SK-N-SH (cell line): ENCODE measurements at regions not wholly inside any gene's neighbourhood (a gene's known extent, or its start where the extent isn't known, plus 50 kb on each side); places are given as distances from the start of the nearest gene placed in this dataset.

Experiments
- CTCF ChIA-PET: fragments of 300-600, 350-600 bp; formaldehyde crosslinking; extraction: SDS; loops from one replicate; lab custom pipeline; 2021; lab: Yijun Ruan, JAX
- POLR2A ChIA-PET: fragments of 350-600 bp; sonication (Branson Sonifier 250); formaldehyde crosslinking; extraction: SDS; loops from one replicate; lab custom pipeline; 2020; ENCODE audit warnings: antibody characterized with exemption, inconsistent platforms; lab: Yijun Ruan, JAX
- DNase-seq: peaks from one replicate; pipeline ENCODE4 v3.0.0; 2012
- H2AFZ ChIP-seq: fragments of 200-600 bp; sonication (generic); 2 replicates; pipeline ENCODE4 v1.8.1; 2016; ENCODE audit warnings: antibody characterized with exemption, mild to moderate bottlenecking, low read depth
- H3F3A ChIP-seq: fragments of 200-600 bp; sonication (generic); replicated peaks from 2 replicates; pipeline ENCODE3; 2016; ENCODE audit warnings: antibody characterized with exemption, mild to moderate bottlenecking; ENCODE audit not compliant: insufficient read depth
- H3K27ac ChIP-seq, 2 experiments: fragments of 200-500 bp in 1 of 2; fragments of 200-600 bp in 1 of 2; sonication (Bioruptor generic) in 1 of 2; sonication (generic), shearing (Covaris generic) in 1 of 2; 2 replicates each; pipeline versions ENCODE4 v1.5.1 to v1.6.1; 2014 to 2016; ENCODE audit warnings: low read depth in 2 of 2, inconsistent platforms in 1 of 2, low read length in 1 of 2, mild to moderate bottlenecking in 1 of 2, mixed read lengths in 1 of 2
- H3K27me3 ChIP-seq: fragments of 200-600 bp; sonication (generic), shearing (Covaris generic); 2 replicates; pipeline ENCODE4 v1.6.1; 2016; ENCODE audit warnings: mixed run types; ENCODE audit not compliant: insufficient read depth
- H3K36me3 ChIP-seq, 2 experiments: fragments of 200-500 bp in 1 of 2; fragments of 200-600 bp in 1 of 2; sonication (Bioruptor generic) in 1 of 2; sonication (generic) in 1 of 2; replicated peaks in 1 of 2; 2 replicates each; pipeline versions ENCODE3 to v1.5.1; 2014 to 2016; ENCODE audit warnings: low read length in 1 of 2, mild to moderate bottlenecking in 1 of 2; ENCODE audit not compliant: insufficient read depth in 2 of 2, control insufficient read depth in 1 of 2
- H3K4me1 ChIP-seq, 2 experiments: fragments of 200-500 bp in 1 of 2; fragments of 200-600 bp in 1 of 2; sonication (Bioruptor generic) in 1 of 2; sonication (generic), shearing (Covaris generic) in 1 of 2; 2 replicates each; pipeline versions ENCODE4 v1.5.1 to v1.6.1; 2014 to 2016; ENCODE audit warnings: low read depth in 1 of 2, low read length in 1 of 2, mixed run types in 1 of 2; ENCODE audit not compliant: insufficient read depth in 2 of 2, control insufficient read depth in 1 of 2
- H3K4me2 ChIP-seq: fragments of 200-600 bp; sonication (generic), shearing (Covaris generic); 2 replicates; pipeline ENCODE4 v1.6.1; 2017; ENCODE audit warnings: mixed run types
- H3K4me3 ChIP-seq, 2 experiments: fragments of 200-500 bp in 1 of 2; fragments of 200-600 bp in 1 of 2; sonication (Bioruptor generic) in 1 of 2; sonication (generic), shearing (Covaris generic) in 1 of 2; 2 replicates each; pipeline versions ENCODE4 v1.5.1 to v1.8.1; 2014 to 2016; ENCODE audit warnings: low read depth in 2 of 2, inconsistent platforms in 1 of 2, low read length in 1 of 2, mild to moderate bottlenecking in 1 of 2, mixed read lengths in 1 of 2, moderate library complexity in 1 of 2
- H3K79me2 ChIP-seq: fragments of 200-600 bp; sonication (generic); 2 replicates; pipeline ENCODE4 v1.8.1; 2017; ENCODE audit warnings: mild to moderate bottlenecking; ENCODE audit not compliant: insufficient read depth
- H3K9ac ChIP-seq: fragments of 200-600 bp; sonication (generic); 2 replicates; pipeline ENCODE4 v1.6.1; 2017; ENCODE audit warnings: mixed run types
- H3K9me2 ChIP-seq: fragments of 200-600 bp; sonication (generic); 2 replicates; pipeline ENCODE4 v1.6.1; 2017; ENCODE audit warnings: mixed run types
- H3K9me3 ChIP-seq: fragments of 200-600 bp; sonication (generic); 2 replicates; pipeline ENCODE4 v1.6.1; 2017; ENCODE audit warnings: mixed run types, mild to moderate bottlenecking, moderate library complexity
- H4K20me1 ChIP-seq: fragments of 200-600 bp; sonication (generic); 2 replicates; pipeline ENCODE4 v1.6.1; 2017; ENCODE audit warnings: mild to moderate bottlenecking, mixed run types; ENCODE audit not compliant: insufficient read depth
- EP300 ChIP-seq, 2 experiments: IDR thresholded peaks; 2 replicates each; pipeline versions ENCODE4 v1.4.0 to v1.6.1; 2012; ENCODE audit warnings: borderline replicate concordance in 1 of 2, low read depth in 1 of 2, low read length in 1 of 2
- EZH2phosphoT487 ChIP-seq: fragments of 200-600 bp; sonication (generic); IDR thresholded peaks from 2 replicates; pipeline ENCODE4 v1.6.1; 2017; ENCODE audit warnings: low read depth, mixed run types, mild to moderate bottlenecking, antibody characterized with exemption, moderate library complexity, borderline replicate concordance
- MAX ChIP-seq: IDR thresholded peaks from 2 replicates; pipeline ENCODE4 v1.4.0; 2012; ENCODE audit warnings: low read depth
- MEF2A ChIP-seq: IDR thresholded peaks from 2 replicates; pipeline ENCODE4 v1.4.0; 2012; ENCODE audit warnings: low read depth, borderline replicate concordance
- POLR2AphosphoS5 ChIP-seq: IDR thresholded peaks from 2 replicates; pipeline ENCODE4 v1.6.1; 2012; ENCODE audit warnings: low read depth, low read length
- USF1 ChIP-seq: IDR thresholded peaks from 2 replicates; pipeline ENCODE4 v1.4.0; 2012; ENCODE audit warnings: low read depth, borderline replicate concordance
- whole genome bisulfite sequencing: methylation state at CpG from one replicate; pipeline ENCODE4 v1.1.6; 2017; ENCODE audit warnings: low lambda C conversion rate; 5-methylcytosine and 5-hydroxymethylcytosine counted together

- Histone ChIP-seq H3K27me3 (no peaks in the 10 kb centered on the region), H4K20me1 (no peaks in the 10 kb centered on the region), H3K36me3 (no peaks in the 10 kb centered on the region), H3K79me2 (no peaks in the 10 kb centered on the region), H3K27ac (no peak overlapping the region), H3K9me2 (no peaks in the 10 kb centered on the region), H3K9me3 (no peaks in the 10 kb centered on the region), H2AFZ (no peak overlapping the region), H3K4me1 (peaks cover 0 to 8% of the 10 kb centered on the region in 2 experiments; a peak in 1 of 4 replicates), H3K4me2 (no peak overlapping the region), H3K4me3 (no peak overlapping the region), H3F3A (no peaks in the 10 kb centered on the region), H3K9ac (no peak overlapping the region)
- TF ChIP-seq USF1 (no peak), MAX (no peak), EZH2phosphoT487 (no peak), EP300 (IDR thresholded peaks at IDR 0.05; ENCODE audit: borderline replicate concordance in 1 of 2, low read depth in 1 of 2, low read length in 1 of 2) (no peak)
- DNase-seq, result no peak
- ChIA-PET CTCF (interaction anchor here (1.1 kb wide), 1 partner anchor 380 kb away, joined by 5 read pairs; no protein-coding TSS in a partner anchor), POLR2A (no interaction called here)
- 38% methylated on average over 6 of the region's 6 CpGs for whole genome bisulfite sequencing
These were observed 273.1 kb upstream of the CCL2 start for GRCh38 chr17:33981711-33982601.

GRCh38 chr17:33982909-33983308 lies 272.2 kb upstream of the CCL2 start:
- Histone ChIP-seq H3K9me3 (no peaks in the 10 kb centered on the region), H2AFZ (no peak overlapping the region), H3F3A (no peaks in the 10 kb centered on the region), H3K27me3 (no peaks in the 10 kb centered on the region), H3K4me1 (peaks cover 0 to 4% of the 10 kb centered on the region in 2 experiments; a peak in 1 of 4 replicates), H3K4me2 (no peak overlapping the region), H3K9me2 (no peaks in the 10 kb centered on the region), H3K36me3 (no peaks in the 10 kb centered on the region), H3K9ac (no peak overlapping the region), H3K27ac (no peak overlapping the region), H3K79me2 (no peaks in the 10 kb centered on the region), H4K20me1 (no peaks in the 10 kb centered on the region), H3K4me3 (no peak overlapping the region)
- ChIA-PET POLR2A (no interaction called here), CTCF (no interaction called here)
- TF ChIP-seq POLR2AphosphoS5, result no peak
- TF ChIP-seq MAX, result no peak
- TF ChIP-seq USF1, result no peak
- TF ChIP-seq MEF2A, result no peak
- no peak for DNase-seq
